Loucy (cell line): ENCODE measurements at regions not wholly inside any gene's neighbourhood (a gene's known extent, or its start where the extent isn't known, plus 50 kb on each side); places are given as distances from the start of the nearest gene placed in this dataset.

ENCODE experiments used
- EZH2phosphoT487 ChIP-seq: fragments of 200-600 bp; IDR thresholded peaks from 2 replicates; pipeline ENCODE4 v1.6.1; 2018; ENCODE audit warnings: antibody characterized with exemption, mild to moderate bottlenecking, moderate library complexity, borderline replicate concordance
- TF ChIP-seq, protein P1 (sequence below): fragments of 200-600 bp; sonication (generic); conservative IDR thresholded peaks from 2 replicates; pipeline ENCODE4 v1.5.1; 2014; ENCODE audit warnings: mild to moderate bottlenecking, antibody characterized with exemption, low read length

DNA sequence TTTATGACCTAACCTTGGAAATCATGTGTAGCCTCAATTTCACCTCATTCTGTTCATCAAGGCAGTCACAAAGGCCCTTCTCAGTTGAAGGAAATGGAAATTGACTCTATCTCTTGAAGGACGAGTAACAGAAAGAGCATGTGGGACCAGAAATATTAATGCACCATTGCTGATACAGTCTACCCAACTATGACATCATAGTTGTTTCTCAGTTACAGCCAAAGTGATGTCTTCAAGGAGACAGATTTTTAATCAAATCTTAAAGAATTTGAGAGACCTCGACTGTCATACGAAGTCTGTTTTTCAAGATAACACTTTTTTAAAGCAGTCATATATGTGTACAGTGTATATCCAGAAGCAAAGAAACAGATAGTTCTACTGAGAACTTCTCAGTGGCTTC lies 335.7 kb upstream of the PHF14 start:
- TF ChIP-seq, protein P1, sequence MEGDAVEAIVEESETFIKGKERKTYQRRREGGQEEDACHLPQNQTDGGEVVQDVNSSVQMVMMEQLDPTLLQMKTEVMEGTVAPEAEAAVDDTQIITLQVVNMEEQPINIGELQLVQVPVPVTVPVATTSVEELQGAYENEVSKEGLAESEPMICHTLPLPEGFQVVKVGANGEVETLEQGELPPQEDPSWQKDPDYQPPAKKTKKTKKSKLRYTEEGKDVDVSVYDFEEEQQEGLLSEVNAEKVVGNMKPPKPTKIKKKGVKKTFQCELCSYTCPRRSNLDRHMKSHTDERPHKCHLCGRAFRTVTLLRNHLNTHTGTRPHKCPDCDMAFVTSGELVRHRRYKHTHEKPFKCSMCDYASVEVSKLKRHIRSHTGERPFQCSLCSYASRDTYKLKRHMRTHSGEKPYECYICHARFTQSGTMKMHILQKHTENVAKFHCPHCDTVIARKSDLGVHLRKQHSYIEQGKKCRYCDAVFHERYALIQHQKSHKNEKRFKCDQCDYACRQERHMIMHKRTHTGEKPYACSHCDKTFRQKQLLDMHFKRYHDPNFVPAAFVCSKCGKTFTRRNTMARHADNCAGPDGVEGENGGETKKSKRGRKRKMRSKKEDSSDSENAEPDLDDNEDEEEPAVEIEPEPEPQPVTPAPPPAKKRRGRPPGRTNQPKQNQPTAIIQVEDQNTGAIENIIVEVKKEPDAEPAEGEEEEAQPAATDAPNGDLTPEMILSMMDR = no peak
- no peak for TF ChIP-seq EZH2phosphoT487
